Stromal cell of bone marrow (primary cell): ENCODE measurements at regions not wholly inside any gene's neighbourhood (a gene's known extent, or its start where the extent isn't known, plus 50 kb on each side); places are given as distances from the start of the nearest gene placed in this dataset.

Source experiments
- DNase-seq: peaks from one replicate; pipeline ENCODE4 v3.0.0-alpha.2; 2012; ENCODE audit warnings: low read depth

DNA sequence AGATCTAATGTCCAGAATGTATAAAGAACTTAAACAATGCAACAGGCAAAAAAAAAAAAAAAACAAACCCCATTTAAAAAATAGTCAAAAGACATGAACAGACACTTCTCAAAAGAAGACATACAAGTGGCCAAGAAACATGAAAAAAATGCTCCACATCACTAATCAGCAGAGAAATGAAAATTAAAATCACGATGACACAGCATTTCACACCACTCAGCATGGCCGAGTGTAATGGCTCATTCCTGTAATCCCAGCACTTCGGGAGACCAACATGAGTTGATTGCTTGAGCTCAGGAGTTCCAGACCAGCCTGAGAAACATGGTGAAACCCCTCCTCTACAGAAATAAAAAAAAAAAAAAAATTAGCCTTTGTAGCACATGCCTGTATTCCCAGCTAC is 701.4 kb upstream of the NRSN1 start:
- no peak for DNase-seq

DNA sequence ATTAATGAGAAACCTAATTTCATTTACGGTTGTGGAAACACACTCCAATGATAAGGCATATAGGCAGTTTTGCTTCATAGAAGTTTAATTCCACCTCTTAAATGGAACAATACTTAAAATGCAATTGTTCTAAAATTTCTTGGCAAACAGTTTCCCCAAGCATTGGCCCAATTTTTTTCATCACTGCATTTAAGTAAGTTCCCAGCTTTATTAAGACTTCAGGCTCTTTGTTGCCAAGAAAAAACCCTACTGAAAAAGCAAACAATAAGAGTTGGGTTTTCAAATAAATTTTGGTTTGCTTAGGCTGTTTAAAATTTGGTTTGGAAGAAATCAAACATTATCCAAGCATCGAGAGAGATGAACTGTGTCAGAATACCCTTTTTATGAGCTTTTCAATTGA is 690.9 kb upstream of the NRSN1 start:
- DNase-seq, result no peak

DNA sequence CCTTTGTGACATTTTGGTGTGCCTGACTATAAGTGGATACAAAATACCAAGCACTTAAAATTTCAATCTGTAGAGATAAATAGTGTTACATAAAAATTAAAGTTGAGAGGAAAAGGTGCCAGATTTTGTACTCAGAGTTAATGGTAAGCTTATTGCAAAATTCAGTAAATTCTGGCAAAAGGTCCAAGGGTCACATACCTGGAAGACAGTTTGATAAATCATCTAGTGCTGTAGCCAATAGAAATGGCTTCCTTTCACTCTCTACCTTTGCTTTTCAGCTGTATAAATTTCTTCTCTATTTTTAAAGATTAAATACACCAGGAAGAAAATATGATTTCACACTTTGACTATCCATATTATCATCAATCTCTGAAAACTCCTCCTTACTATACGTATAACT is 690.2 kb upstream of the NRSN1 start:
- no peak for DNase-seq

DNA sequence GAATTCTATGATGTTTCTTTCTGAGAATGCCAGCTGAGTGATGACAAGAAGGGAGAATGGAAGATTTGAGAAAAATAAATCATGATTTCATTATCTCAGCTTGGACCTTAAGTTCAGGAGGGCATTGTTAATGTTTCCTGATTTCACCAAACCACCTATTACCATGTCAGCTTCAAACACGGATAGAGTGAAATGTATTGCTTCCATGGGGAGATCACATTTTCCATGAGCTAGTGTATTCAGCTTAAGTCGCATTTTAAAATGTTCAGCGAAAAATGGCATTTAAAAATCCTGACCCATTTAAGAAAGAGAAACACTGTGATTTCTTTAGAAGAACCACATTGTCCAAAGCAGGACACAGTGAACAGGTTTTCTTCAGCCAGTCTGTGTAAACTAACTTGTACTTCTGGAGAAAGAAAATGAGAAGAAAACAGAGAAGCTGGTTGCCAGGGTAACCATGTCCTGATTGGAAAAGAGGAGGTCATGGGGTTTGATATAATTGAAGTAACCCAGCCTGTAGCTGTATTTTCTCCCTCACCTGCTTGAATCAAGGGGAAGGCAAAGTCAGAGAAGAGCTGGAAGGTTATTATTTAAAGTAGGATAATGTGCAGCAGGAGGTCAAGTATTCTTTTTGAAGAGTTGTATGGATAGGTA is 684.1 kb upstream of the NRSN1 start:
- DNase-seq, result no peak

DNA sequence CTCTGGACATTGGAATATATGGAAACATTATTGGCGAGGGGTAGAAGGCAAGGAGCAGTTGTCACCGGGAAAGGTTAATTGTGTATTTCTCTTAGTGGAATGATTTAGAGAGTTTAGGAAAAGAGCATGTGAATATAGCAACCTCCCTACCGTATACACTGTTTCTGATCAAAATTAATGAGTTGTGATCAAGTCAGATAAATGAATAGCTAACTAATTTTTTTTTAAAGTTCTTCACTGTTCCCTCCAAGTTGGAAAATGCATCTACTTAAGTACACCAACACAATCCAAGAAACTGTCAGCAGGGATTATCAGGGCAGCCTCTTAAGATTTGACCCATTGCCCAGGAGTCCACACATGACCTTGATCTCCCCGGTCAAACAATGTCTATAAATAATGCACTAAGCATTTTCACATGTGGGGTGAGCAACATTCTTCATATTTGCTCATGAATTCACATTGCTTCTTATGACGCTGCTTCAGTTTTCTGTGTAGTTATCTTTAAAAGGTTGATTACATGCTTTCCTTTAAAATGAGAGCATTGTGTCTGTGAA is 680.8 kb upstream of the NRSN1 start:
- DNase-seq, result peak; percentile 15

DNA sequence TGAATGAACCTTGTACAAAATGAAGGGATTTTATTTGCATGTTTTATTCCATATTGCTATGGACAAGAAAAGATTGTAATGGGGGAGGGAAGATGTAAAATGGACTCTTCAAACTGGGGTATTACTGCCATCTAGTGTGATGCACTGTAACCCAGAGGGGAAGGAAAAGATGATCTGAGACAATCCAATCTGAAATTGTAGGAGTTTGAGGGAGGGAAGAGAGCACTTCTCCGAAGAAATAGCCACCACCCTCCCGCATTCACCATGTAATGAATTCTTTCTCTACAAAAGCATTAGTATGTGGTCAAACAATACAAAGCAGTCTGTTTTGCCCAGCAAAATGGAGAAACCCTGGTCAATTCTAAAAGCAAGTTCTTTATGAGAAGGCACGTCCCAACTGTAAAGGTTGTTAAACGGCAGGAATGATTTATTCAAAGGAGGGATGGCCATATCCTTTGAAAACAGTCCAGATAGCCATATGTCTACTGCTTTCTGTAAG is 679.5 kb upstream of the NRSN1 start:
- DNase-seq, result peak; percentile 45

DNA sequence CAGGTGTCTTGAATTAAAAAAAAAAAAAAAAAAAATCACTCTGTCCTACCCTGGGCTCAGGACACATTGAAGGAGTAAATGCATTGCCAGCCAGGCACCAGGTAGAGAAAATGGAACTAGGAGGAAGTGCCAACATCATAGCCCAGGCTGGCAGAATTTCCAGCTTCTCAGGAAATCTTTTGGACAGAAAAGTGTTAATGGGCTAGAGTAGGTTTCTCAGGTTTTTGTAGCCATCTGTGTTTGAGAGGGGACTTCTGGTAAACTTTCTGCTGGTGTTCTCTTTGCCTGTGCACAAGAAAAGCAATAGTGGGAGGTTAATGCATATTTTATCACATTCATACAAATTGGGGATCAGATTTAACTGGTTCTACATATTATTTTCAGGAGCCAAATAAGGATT is 678.3 kb upstream of the NRSN1 start:
- no peak for DNase-seq

DNA sequence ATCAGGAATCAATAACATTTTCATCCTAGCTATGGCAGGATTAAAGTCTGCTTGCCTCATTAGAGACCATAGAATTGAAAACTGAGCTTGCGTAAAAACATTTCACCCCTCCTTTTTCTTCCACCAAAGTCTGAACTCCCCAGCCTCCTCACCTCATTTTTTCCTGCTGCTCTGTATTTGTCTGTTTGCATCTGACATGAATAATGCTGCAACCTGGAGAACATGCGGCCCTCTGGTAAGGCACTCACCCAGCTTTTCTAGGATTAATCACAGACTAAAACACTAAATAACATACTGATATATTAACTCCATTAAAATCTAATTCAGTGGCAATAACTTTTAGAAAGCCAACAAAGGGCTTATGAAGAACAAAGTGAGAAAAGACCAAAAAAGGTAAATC is 677.7 kb upstream of the NRSN1 start:
- no peak for DNase-seq

DNA sequence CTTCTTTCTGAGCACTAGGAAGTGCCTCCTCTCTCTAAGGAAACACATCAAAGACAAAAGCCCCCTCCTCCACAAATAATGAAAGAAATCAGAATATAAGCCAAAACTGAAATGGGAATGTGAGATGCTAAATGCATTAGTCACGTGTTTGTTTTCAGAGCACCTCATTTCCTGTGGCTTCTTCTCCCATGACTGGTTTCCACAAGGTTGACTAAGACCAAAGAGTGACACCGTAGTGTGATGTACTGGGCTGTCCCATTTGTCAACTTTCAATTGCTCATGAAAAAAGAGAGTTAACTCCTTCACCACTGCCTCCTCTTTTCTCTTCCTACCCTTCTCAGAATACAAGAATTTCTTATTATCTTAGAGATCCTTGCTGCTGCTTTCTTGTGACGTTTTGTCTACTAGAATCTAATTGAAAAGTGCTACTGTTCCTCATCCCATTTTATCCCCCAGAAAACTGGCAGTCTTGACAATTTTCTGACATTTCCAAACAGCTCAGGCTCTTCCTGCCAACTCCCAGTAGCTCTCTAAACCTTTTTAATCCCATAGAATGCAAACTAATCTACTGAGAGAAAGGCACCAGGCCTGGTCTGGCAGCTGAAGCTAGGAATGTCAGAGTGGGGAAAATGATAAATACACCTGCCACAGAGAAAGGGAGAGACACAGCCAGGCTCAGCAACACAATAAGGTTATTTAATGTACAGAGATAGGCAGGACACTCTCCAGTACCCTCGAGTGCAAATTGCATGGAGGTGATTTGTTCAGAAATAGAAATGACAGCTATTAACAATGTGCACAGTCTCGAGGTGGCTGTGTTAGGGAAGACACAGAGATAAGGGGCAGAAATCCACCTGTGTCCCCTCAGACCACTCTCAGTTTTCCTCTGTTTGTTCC is 671.7 kb upstream of the NRSN1 start:
- DNase-seq, result no peak

DNA sequence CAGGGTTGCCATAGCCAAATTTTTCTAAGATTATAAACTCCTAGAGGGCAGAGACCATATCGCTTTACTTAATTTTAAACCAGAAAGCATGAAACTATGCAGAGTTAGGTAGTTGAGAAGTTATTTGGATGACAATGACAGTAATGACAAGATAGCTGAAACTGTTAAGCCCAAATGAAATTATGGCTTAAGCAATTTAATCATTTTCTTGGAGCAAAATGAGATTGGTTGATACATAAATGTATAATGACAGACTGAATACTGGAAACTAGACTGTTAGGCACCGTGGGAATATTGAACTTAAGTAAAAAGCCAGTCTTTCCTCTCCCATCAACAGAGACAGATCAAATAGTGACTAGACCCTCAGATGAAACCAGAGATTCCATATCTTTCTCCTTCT is 670.3 kb upstream of the NRSN1 start:
- no peak for DNase-seq

DNA sequence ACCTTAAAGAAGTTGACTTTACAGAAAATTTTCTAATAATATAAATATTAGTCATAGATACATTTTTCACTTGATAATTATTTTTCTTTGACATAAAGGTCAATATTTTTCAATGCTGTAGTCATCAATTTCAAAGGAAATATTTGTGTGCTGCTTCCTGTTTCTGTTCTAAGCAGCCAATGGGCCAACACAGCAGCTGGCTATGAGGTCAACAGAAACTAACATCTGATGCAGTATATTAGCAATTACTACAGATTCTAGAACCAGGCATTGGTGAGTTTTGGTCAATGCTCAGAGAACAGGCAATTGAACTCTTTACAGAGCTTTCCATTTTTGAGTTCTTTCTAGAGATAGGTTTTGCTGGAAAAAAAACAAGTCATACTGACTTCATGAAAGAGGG is 669.6 kb upstream of the NRSN1 start:
- DNase-seq, result no peak

DNA sequence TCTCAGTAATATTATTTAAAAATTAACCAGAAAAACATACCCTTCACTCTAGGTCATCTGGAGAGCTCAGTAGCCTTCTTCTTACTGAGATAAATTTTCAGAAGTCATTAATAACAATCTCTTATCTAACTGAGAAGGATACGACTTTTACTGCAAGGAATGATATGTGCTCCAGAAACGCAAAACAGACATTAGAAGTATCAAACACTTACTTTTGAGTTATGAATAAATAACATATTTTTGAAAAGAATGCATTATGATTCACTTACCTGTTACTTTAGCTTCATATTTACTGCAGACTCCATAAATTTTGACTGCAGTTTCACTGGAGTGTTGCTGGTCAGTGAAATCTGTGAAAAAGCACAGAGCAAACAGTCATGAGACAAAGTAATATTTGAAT is 668.7 kb upstream of the NRSN1 start:
- no peak for DNase-seq

DNA sequence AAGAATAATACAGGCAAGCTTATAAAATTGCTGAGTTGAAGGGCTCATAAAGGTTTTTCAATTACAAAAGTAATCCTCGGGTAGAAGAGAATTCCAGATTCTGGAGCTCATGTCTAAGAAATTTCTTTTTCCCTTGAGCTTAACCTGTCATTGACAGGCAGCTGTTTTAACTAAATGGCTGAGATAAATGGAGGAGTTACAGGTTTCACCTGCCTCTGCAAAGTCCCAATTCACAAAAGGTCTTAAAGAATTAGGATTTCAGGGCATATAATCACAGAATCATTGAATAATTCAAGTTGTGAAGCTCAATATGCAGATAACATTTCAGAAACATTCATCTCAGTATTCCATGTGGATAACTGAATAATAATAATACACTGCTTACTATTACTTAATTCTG is 660.1 kb upstream of the NRSN1 start:
- DNase-seq, result no peak

DNA sequence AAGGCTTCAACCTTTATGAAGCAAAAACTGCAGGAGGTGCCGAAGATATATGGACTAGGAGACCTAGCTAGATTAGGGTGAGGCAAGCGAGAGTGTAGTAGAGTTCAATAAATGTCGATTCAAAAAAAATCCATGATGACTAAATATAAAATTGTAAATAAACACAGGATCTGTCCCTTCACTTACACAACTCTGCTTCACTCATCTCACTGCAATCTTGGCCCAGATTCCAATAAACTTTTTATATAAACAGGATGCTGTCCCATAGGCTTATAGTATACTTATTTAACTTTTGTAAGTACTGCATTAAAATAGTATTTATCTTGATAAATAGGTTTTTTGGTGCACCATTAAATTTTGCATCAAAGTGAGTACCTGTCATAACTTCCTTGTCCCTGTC is 648.4 kb upstream of the NRSN1 start:
- DNase-seq, result no peak

DNA sequence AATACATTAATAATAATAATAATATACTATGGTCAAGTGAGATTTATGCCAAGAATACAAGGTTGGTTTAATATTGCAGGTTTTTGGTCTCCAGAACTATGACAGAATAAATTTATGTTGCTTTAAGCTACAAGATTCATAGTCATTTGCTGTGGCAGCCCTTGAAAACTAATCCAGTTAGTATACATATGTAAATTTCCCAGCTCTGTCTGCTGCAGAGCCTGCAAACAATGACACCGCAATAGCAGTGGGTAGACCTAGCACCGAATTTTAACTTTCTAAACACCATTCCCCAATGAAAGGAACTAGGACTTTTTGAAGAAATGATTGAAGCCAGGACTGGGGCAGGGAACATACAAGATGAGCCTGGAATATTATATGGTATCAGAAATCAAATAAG is 647.7 kb upstream of the NRSN1 start:
- no peak for DNase-seq

DNA sequence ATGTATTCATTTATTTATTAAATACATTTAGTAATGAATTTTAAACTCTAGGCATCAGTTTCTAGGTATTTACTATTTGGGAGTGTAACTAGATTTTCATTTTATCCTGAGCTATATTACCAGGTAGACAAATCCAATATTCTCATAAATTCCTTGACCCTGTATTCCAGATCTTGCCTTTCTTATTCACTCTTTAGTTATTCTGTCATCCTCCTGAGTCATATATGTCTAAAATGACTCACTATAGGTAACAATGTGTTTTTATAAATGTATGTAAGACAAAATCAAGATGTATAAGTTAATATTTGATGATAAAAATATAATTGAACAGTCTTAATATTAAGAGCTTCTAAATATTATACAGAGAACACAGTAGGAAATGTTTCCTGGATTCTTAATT is 642.1 kb upstream of the NRSN1 start:
- no peak for DNase-seq

DNA sequence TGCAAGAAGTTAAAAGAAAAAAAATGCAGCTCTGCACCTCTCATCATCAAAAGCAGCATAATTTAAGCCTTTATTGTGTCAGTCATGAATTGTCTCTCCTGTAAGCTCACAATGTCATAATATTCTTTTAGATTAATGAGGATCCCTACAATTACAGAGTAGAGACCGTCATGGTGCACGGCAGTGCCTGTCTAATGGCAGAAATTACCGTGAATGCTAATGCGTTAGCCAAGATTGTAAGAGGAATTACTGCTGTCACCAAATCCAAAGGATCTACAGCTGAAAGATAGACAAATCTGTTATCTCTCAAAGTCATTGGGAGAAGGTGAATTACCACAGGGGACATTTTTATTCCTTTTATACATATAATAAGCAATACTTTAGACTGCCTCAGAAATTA is 631.6 kb upstream of the NRSN1 start:
- no peak for DNase-seq

DNA sequence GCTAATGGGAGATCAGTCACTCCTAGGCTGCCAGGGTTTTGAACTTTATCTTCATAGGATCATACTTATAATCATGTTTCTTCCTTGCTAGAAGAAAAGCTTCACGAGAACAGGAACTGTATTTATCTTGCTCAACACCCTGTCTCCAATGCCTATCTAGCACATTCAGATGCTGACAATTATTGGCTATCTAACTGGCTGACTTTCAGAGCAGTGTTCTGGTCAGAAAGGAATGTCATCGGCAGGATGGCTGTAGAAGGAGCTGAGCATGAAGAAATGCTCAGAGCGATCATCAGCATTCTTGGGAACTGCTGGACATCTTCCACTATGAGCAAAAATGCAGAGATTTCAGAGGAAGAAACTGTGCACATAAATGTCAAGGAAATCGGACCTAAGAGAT is 628.0 kb upstream of the NRSN1 start:
- peak; percentile 20 for DNase-seq

DNA sequence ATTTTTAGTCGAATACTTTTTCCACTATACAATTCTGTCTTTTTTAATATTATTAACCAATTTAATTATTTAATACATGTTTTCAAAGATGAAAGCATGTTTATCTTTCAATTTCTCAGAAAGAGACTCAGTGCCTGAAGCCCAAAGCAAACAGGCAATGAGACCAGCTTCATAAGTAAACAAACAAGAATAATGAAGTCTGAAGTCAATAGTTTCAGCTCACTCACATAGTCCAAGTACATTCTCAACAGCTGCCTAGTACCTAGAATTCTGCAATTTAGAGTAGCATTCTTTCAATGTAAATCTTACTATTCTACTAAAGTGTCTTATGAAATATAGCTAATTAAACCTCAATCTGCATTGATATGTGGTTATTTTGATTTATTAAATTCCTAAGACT is 626.5 kb upstream of the NRSN1 start:
- no peak for DNase-seq

DNA sequence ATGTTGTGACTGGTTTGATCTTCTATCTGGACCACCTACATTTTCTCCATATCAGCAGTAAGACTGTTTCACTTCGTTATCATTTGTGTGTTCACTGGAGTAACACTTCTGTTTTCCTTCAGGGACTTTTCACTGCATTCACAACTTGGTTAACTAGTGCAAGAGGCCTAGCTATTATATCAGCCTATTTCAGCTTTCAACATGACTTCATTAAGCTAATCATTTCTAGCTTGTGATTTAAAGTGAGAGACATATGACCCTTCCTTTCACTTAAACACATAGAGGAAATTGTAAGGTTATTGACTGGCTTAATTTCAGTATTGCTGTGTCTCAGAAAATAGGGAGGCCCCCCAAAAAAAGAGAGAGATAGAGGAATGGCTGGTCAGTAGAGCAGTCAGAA is 622.8 kb upstream of the NRSN1 start:
- DNase-seq, result no peak

DNA sequence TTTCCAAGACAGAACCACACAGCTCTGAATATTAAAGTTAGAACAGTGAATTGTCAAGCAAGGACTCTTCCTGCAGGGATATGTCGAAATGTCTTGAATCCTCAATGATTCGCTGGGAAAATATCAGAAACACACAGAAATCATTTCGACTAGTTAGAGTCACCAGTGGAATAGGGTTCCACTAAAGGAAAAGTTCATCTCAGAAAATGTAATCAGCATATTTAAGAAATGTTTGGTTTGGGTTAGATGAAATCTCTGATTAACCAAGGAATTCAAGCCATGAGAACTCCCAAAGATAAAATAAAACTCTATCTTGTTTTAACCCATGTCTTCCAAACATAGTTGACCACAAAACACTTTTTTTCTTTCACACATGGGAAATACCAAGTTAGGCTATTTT is 621.0 kb upstream of the NRSN1 start:
- DNase-seq, result peak; percentile 13

DNA sequence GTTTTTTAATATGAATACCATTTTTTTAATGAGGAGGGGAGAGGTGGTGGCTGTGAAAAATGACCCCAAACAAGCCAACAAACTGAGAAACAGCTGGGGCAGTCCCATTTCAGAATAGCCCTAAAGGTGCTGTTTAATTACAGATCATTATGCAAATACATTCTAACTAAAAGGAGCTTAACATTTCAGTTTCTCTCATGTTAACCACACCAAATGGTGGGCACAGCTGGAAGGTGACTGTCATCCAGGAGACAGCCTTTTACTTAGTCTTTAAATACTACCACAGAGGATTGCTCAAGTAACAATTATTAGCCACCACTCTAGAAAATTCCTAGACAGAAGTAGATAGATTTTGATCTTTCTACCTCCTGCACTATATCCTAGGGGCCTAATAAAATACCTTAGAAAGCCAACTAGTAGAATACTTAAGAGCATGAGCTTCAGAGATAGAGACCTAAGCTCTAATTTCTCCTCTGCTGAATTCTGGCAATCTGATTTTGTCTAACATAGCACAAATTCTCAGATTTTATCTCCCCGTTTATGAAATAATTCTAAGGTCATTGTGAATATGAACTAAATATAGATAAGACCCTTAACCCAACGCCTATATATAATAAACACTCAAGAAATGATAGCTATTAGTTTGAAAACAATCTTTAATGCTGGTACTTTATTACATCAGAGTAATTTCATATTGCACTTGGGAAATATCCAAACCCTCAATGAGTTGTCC is 615.1 kb upstream of the NRSN1 start:
- DNase-seq, result no peak

DNA sequence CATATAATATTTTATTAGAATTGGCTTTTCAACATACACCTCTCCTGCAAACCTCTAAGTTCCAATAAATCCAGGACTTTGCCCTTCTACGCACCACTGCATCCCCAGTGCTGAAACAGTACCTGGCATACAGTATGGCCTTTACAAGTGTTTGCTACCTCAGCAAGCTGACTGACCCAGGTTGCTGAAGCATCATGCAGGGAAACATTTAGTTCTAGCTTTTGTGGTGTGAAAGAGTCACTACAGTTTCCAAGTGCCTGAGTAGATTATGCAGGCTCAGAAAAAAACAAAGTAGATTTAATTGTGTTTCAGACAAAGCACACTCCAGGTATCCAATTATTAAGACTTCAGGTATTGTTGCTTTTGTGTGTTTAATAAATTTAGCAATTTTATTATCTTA is 614.2 kb upstream of the NRSN1 start:
- no peak for DNase-seq
